ENCODE measurements at regions not wholly inside any gene's neighbourhood (a gene's known extent, or its start where the extent isn't known, plus 50 kb on each side); places are given as distances from the start of the nearest gene placed in this dataset.

- H3K9me1 ChIP-seq (replicated peaks; ENCODE audit: control insufficient read depth, extremely low read depth, insufficient read depth, low read length): no peaks in the 10 kb centered on the region
- CTCF ChIA-PET: no interaction called here
- H3K4me1 ChIP-seq (ENCODE audit: control insufficient read depth, extremely low read depth, insufficient read depth, low read length): no peaks in the 10 kb centered on the region
- no peaks in the 10 kb centered on the region for H3K27me3 ChIP-seq (ENCODE audit: control insufficient read depth in 2 of 2, insufficient read depth in 2 of 2, low read length in 2 of 2)
- BruUV-seq (replicated peaks): no TSS peak
- H3K9ac ChIP-seq (replicated peaks; ENCODE audit: extremely low read depth, insufficient read depth, low read length): no peak overlapping the region
- POLR2A ChIA-PET: no interaction called here
- peaks cover 2% of the 10 kb centered on the region for H3K9me3 ChIP-seq (replicated peaks; ENCODE audit: control insufficient read depth, insufficient read depth, low read length)
- H3K79me2 ChIP-seq (ENCODE audit: control insufficient read depth, insufficient read depth, low read length): no peaks in the 10 kb centered on the region
- H3K27ac ChIP-seq (ENCODE audit: insufficient read depth, low read depth, low read length): no peak overlapping the region
- TF ChIP-seq POLR2AphosphoS5 (IDR thresholded peaks at IDR 0.05; ENCODE audit: insufficient read depth, low read depth, low read length): no peak
- TF ChIP-seq GATA2 (IDR thresholded peaks at IDR 0.05; ENCODE audit: insufficient read depth, insufficient read length, low read depth, low read length): no peak
- no peak for TF ChIP-seq POLR2A (IDR thresholded peaks at IDR 0.05; ENCODE audit: low read depth, low read length)
- no peak for TF ChIP-seq EZH2 (IDR thresholded peaks at IDR 0.05; ENCODE audit: borderline replicate concordance, low read depth, low read length, severe bottlenecking)
- TF ChIP-seq, protein P1, sequence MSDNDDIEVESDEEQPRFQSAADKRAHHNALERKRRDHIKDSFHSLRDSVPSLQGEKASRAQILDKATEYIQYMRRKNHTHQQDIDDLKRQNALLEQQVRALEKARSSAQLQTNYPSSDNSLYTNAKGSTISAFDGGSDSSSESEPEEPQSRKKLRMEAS (IDR thresholded peaks at IDR 0.05; ENCODE audit: insufficient read depth, insufficient read length): no peak
- no peak for TF ChIP-seq FOS (IDR thresholded peaks at IDR 0.05; ENCODE audit: borderline replicate concordance, insufficient read depth, low read length)
- no peak for TF ChIP-seq MYC (IDR thresholded peaks at IDR 0.05; ENCODE audit: low read depth, low read length)
- TF ChIP-seq, protein P2, sequence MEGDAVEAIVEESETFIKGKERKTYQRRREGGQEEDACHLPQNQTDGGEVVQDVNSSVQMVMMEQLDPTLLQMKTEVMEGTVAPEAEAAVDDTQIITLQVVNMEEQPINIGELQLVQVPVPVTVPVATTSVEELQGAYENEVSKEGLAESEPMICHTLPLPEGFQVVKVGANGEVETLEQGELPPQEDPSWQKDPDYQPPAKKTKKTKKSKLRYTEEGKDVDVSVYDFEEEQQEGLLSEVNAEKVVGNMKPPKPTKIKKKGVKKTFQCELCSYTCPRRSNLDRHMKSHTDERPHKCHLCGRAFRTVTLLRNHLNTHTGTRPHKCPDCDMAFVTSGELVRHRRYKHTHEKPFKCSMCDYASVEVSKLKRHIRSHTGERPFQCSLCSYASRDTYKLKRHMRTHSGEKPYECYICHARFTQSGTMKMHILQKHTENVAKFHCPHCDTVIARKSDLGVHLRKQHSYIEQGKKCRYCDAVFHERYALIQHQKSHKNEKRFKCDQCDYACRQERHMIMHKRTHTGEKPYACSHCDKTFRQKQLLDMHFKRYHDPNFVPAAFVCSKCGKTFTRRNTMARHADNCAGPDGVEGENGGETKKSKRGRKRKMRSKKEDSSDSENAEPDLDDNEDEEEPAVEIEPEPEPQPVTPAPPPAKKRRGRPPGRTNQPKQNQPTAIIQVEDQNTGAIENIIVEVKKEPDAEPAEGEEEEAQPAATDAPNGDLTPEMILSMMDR (IDR thresholded peaks at IDR 0.05; ENCODE audit: extremely low read depth in 1 of 2, insufficient read depth in 1 of 2, low read depth in 1 of 2, low read length in 2 of 2): no peak
- no peak for TF ChIP-seq JUN (IDR thresholded peaks at IDR 0.05; ENCODE audit: borderline replicate concordance, insufficient read depth, insufficient read length, low read depth)
- H3K4me2 ChIP-seq (ENCODE audit: insufficient read depth, low read length): no peak overlapping the region
- dilution Hi-C loops (cut with MboI; ENCODE audit: extremely low pct_ligation_motif_present, low sequenced_read_pairs): no loop called here
- no peaks in the 10 kb centered on the region for H4K20me1 ChIP-seq (replicated peaks; ENCODE audit: control insufficient read depth, extremely low read depth, insufficient read depth, low read length)
- FAIRE-seq (no peak), DNase-seq (ENCODE audit: low read depth, low spot score) (no peak)
- H3K36me3 ChIP-seq (ENCODE audit: control insufficient read depth in 2 of 2, extremely low read depth in 1 of 2, insufficient read depth in 2 of 2, low read length in 2 of 2): no peaks in the 10 kb centered on the region
- intact Hi-C loops (cut with micrococcal nuclease): no loop called here
- no peak overlapping the region for H2AFZ ChIP-seq (ENCODE audit: low read depth, low read length)
- no peak overlapping the region for H3K4me3 ChIP-seq (replicated peaks in 1 of 3; ENCODE audit: insufficient read depth in 1 of 3, low read depth in 1 of 3, low read length in 3 of 3)
These were observed 530.5 kb downstream of the MTRR start for GRCh38 chr5:8399471-8399870.

Data from endothelial cell of umbilical vein (primary cell).